Chondrocyte (in vitro differentiated cells): ENCODE measurements at regions not wholly inside any gene's neighbourhood (a gene's known extent, or its start where the extent isn't known, plus 50 kb on each side); places are given as distances from the start of the nearest gene placed in this dataset.
A peak's percentile ranks its signal among the peaks of the same experiment; 100 is the strongest.

Experiments
- DNase-seq: peaks from one replicate; pipeline ENCODE4 v3.0.0; 2021; ENCODE audit warnings: mixed read lengths, low spot score
- H3K27ac Mint-ChIP-seq: one replicate; pipeline ENCODE4 v1.8.0; 2021; ENCODE audit warnings: mild to moderate bottlenecking, moderate library complexity, mixed read lengths; ENCODE audit not compliant: unreplicated experiment
- H3K27me3 Mint-ChIP-seq: 2 replicates; pipeline ENCODE4 v1.8.0; 2021; ENCODE audit warnings: low read depth, mixed read lengths
- H3K36me3 Mint-ChIP-seq: 2 replicates; pipeline ENCODE4 v1.8.0; 2021; ENCODE audit warnings: low read depth, mixed read lengths
- H3K4me1 Mint-ChIP-seq: 2 replicates; pipeline ENCODE4 v1.8.0; 2021; ENCODE audit warnings: low read depth, mild to moderate bottlenecking, mixed read lengths
- H3K4me3 Mint-ChIP-seq: one replicate; pipeline ENCODE4 v1.8.0; 2021; ENCODE audit warnings: mild to moderate bottlenecking, moderate library complexity, mixed read lengths; ENCODE audit not compliant: unreplicated experiment
- H3K9me3 Mint-ChIP-seq: 2 replicates; pipeline ENCODE4 v1.8.0; 2021; ENCODE audit warnings: low read depth, mixed read lengths
- TF ChIP-seq, protein P1 (sequence below): fragments of 200-600 bp; sonication (generic); IDR thresholded peaks from 2 replicates; pipeline ENCODE4 v1.5.0; 2021; ENCODE audit warnings: antibody characterized with exemption, mild to moderate bottlenecking, moderate library complexity

DNA sequence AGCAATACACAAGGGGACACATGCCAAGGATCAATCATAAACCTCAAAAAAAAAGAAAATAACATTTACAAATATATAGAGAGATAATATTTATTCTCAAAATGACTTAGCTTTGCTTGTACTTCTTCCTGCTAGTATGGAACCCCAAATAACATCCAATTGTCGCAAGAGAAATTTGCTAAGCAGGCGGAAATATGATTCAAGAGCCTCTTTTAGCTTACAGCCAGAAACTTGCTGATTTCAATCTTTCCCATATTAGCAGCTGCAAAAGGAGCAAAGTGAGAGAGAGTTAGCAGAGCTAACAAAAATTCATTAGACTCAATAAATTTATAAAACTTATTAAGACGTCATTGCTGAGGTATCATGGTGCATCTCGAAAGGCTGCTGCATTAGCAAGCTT lies 294.9 kb downstream of the FSIP2 start:
- no peaks in the 10 kb centered on the region for H3K9me3 Mint-ChIP-seq

DNA sequence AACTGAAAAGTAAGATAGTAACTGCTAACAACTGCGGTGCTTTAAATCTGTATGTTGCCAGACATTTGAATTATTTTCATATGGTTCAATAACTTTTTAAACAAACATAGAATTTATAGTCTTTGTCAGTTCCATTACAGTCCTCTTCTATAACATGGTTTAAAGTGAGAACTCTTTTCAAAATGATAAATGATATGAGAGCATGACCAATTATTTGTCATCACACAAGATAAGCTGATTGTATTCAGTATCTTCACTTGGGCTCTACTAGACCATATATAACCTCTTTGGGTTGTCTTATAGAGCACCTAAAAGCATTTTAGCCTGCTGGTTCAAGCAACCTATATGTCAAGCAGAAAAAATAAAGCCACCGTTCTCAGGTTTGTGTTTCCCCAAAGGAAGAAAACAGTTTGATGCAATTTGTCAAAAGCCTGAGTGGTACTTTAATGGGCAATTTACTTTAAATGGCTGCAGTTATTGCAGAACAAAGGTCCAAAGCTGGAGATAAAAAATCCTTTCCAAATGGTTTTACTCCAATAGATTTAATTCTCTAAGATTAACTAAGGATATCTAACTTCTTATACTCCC lies 298.4 kb downstream of the FSIP2 start:
- H3K4me1 Mint-ChIP-seq, result no peaks in the 10 kb centered on the region
- no peak overlapping the region for H3K4me3 Mint-ChIP-seq
- no peaks in the 10 kb centered on the region for H3K9me3 Mint-ChIP-seq
- TF ChIP-seq, protein P1, sequence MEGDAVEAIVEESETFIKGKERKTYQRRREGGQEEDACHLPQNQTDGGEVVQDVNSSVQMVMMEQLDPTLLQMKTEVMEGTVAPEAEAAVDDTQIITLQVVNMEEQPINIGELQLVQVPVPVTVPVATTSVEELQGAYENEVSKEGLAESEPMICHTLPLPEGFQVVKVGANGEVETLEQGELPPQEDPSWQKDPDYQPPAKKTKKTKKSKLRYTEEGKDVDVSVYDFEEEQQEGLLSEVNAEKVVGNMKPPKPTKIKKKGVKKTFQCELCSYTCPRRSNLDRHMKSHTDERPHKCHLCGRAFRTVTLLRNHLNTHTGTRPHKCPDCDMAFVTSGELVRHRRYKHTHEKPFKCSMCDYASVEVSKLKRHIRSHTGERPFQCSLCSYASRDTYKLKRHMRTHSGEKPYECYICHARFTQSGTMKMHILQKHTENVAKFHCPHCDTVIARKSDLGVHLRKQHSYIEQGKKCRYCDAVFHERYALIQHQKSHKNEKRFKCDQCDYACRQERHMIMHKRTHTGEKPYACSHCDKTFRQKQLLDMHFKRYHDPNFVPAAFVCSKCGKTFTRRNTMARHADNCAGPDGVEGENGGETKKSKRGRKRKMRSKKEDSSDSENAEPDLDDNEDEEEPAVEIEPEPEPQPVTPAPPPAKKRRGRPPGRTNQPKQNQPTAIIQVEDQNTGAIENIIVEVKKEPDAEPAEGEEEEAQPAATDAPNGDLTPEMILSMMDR, result no peak
- DNase-seq, result no peak
- H3K36me3 Mint-ChIP-seq, result no peaks in the 10 kb centered on the region
- no peaks in the 10 kb centered on the region for H3K27me3 Mint-ChIP-seq
- no peak overlapping the region for H3K27ac Mint-ChIP-seq

More for the DNA sequence above, 294.9 kb downstream of the FSIP2 start:
- TF ChIP-seq, protein P1, result no peak
- H3K36me3 Mint-ChIP-seq, result no peaks in the 10 kb centered on the region
- H3K4me3 Mint-ChIP-seq, result no peak overlapping the region
- no peaks in the 10 kb centered on the region for H3K27me3 Mint-ChIP-seq
- H3K4me1 Mint-ChIP-seq, result no peaks in the 10 kb centered on the region
- H3K27ac Mint-ChIP-seq, result no peak overlapping the region
- DNase-seq, result no peak

DNA sequence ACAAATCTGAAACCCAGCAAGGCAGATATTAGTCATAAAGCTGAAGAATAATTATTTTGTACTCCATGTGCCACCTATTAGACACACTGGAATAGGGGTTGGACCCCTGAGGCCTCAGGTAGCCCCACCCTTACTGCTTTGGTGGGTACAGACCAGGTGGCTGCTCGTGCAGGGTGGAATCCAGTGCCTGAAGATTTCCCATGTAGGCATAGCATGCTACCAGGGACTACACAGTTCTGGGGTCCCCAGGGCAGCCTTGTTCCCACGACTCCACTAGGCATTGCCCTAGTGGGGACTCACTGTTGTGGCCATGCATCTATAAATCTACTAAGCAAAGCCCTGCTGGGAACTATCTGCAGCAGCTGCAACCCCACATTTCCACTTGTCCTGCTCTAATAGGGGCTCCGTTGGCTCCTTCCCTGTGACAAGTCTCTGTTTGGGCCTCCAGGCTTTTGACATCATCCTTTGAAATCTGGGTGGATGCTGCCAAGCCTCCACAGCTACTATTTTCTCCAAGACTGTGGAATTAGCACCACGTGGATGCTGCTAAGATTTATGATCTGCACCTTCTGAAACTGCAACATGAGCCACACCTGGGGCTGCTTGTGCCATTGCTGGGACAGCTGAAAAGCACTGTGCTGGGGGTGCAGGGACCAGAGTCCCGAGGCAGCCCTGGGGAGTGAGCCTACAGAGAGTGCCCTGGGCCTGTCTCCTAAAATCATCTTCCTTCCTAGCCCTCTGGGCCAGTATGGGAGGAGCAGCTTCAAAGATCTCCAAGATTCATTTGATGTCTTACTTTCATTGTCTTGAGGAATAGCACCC lies 303.8 kb downstream of the FSIP2 start:
- no peak overlapping the region for H3K4me3 Mint-ChIP-seq
- no peak overlapping the region for H3K27ac Mint-ChIP-seq
- H3K4me1 Mint-ChIP-seq, result no peaks in the 10 kb centered on the region
- peak; percentile 37 for DNase-seq
- no peaks in the 10 kb centered on the region for H3K27me3 Mint-ChIP-seq
- TF ChIP-seq, protein P1, result no peak
- no peaks in the 10 kb centered on the region for H3K9me3 Mint-ChIP-seq
- no peaks in the 10 kb centered on the region for H3K36me3 Mint-ChIP-seq

DNA sequence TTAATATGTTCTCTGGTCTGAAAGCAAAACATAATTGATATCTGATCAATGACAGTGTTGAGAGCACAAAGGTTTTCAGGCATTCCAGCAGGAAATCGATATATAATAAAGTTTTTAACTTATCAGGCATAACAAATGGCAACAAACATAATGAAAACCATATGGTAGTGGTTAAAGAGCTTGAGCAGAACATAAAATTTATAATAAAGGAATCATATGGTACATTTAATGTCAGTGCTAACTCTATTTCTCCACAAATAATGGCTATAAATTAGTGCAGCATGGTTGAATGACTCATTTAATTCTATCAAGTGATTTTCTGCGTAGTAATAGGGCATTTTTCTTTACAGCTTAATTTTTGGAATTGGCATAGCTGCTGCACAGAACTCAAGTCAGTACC lies 306.2 kb downstream of the FSIP2 start:
- Mint-ChIP-seq H3K27ac (no peak overlapping the region), H3K27me3 (no peaks in the 10 kb centered on the region), H3K4me3 (no peak overlapping the region), H3K4me1 (no peaks in the 10 kb centered on the region), H3K36me3 (no peaks in the 10 kb centered on the region), H3K9me3 (no peaks in the 10 kb centered on the region)
- no peak for DNase-seq
- TF ChIP-seq, protein P1, result no peak

DNA sequence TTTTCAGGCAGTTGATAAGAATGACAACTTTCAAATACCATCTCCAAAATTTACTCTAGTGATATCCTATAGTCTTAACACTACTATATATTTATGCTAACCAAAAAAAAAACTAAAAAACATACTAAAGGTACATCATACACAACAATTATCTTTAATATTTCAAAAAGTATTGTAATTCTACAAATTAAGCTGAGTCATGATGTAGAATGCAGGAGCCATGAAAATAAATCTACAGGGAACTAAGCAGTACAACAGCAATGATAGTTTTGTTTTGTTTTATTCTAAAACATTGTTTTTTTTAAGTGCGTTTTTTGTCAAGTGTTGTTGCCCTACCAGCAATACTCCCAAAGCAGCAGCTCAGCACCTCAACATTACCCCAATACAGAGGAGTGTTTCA lies 314.3 kb downstream of the FSIP2 start:
- Mint-ChIP-seq H3K9me3 (no peaks in the 10 kb centered on the region), H3K27ac (no peak overlapping the region), H3K4me1 (no peaks in the 10 kb centered on the region), H3K27me3 (no peaks in the 10 kb centered on the region), H3K4me3 (no peak overlapping the region), H3K36me3 (no peaks in the 10 kb centered on the region)
- no peak for DNase-seq
- TF ChIP-seq, protein P1, result no peak
